Medulla oblongata (tissue), 1 donor: ENCODE measurements at regions not wholly inside any gene's neighbourhood (a gene's known extent, or its start where the extent isn't known, plus 50 kb on each side); places are given as distances from the start of the nearest gene placed in this dataset.
"Not testable (repeated sequence)": the region's sequence is repeated elsewhere in the genome, so short reads cannot be mapped to it uniquely, and the experiment has no call there.

Experiments used
- DNase-seq: peaks from one replicate; pipeline ENCODE4 v3.0.0-alpha.2; 2015; ENCODE audit errors: extremely low spot score

DNA sequence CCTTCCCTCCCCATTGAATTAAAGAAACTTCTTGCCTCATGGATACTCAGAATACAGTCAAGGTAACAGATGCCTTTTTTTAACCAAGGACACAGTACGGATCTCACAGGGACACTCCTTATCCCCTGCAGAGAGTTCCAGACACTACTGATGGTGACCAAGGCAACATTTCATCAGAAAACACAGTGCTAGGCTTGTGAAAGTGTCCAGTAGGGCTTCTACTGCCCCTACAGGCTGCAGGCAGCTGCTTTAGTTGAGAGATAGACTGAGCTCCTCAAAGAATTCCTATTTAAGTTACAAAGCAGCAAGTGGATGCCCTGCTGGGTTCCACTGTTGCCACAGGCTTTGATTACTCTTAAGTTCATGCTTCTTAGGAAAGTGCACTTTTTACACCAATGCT is 2137.8 kb upstream of the DEFB115 start:
- DNase-seq = not testable (repeated sequence)

DNA sequence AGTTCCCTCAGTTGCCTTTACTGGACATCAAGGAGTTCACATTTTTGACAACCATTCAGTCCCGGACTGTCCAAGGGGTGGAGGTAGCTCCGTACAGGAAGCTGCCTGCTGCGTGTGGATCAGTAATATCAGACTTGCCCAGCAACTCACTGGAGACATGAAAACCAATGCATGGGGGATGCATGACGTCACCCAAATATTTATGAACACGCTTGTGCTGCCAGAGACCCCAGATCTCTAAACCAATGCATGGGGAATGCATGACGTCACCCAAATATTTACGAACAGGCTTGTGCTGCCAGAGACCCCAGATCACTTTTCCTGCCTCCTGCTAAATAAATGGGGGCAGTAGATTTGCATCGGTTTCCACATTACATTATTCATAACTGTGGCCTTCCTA is 2137.4 kb upstream of the DEFB115 start:
- not testable (repeated sequence) for DNase-seq

- not testable (repeated sequence) for DNase-seq
Observed at GRCh38 chr20:29120575-29120974, 2136.9 kb upstream of the DEFB115 start.

DNA sequence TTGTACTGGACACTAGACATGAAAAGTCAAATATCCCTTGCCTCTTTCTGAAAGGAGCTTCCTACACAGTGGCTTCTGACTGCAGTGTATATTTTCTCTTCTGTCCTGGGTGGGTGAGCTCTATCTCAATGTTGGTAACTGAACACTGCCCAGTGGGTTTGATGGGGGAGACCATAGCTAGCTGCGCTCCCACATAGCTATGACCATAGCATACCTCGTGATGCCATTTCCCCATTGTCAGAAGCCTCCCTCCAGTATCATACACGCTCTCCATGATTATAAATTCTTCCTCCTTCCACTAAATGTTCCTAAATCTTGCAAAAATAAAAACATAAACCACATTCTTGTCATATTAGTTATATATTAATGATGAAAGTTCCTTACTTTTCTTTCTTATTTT is 2134.7 kb upstream of the DEFB115 start:
- DNase-seq = not testable (repeated sequence)

GRCh38 chr20:29123861-29124260 is 2133.6 kb upstream of the DEFB115 start:
- no peak for DNase-seq
